D721Med (cell line): ENCODE measurements at regions not wholly inside any gene's neighbourhood (a gene's known extent, or its start where the extent isn't known, plus 50 kb on each side); places are given as distances from the start of the nearest gene placed in this dataset.

Experiments
- DNase-seq: peaks from one replicate; pipeline ENCODE4 v3.0.0; 2011; ENCODE audit warnings: low spot score; ENCODE audit not compliant: insufficient read length
- FAIRE-seq: peaks from 2 replicates; lab custom pipeline; 2011; peaks lifted over from hg19 to GRCh38; lab: Jason Lieb, UNC
- TF ChIP-seq, protein P1 (sequence below): IDR thresholded peaks from 2 replicates; pipeline ENCODE4 v1.5.1; 2012; ENCODE audit warnings: mild to moderate bottlenecking, control low read depth; ENCODE audit not compliant: insufficient read depth; ENCODE audit errors: missing control alignments

DNA sequence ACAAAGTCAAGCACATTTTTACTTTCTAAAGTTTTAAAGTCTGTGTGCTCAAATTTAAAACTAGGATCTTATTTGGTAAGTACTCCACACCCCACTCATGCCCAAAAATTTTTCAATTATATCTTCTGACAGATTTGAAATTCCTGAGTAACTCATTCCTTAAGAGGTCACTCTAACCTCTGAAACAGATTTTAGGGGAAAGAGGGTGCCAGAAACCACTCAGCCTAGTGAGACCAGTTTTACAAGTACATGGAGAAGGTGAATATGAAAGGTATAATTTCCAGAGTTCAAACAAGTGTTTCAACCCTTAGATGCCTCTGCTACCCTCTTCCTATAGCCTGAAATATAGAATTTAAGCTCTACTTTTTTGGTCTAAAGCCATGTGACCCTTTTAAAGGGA lies 79.2 kb downstream of the C7orf25 start:
- TF ChIP-seq, protein P1, sequence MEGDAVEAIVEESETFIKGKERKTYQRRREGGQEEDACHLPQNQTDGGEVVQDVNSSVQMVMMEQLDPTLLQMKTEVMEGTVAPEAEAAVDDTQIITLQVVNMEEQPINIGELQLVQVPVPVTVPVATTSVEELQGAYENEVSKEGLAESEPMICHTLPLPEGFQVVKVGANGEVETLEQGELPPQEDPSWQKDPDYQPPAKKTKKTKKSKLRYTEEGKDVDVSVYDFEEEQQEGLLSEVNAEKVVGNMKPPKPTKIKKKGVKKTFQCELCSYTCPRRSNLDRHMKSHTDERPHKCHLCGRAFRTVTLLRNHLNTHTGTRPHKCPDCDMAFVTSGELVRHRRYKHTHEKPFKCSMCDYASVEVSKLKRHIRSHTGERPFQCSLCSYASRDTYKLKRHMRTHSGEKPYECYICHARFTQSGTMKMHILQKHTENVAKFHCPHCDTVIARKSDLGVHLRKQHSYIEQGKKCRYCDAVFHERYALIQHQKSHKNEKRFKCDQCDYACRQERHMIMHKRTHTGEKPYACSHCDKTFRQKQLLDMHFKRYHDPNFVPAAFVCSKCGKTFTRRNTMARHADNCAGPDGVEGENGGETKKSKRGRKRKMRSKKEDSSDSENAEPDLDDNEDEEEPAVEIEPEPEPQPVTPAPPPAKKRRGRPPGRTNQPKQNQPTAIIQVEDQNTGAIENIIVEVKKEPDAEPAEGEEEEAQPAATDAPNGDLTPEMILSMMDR, result no peak
- DNase-seq, result no peak
- FAIRE-seq, result no peak

DNA sequence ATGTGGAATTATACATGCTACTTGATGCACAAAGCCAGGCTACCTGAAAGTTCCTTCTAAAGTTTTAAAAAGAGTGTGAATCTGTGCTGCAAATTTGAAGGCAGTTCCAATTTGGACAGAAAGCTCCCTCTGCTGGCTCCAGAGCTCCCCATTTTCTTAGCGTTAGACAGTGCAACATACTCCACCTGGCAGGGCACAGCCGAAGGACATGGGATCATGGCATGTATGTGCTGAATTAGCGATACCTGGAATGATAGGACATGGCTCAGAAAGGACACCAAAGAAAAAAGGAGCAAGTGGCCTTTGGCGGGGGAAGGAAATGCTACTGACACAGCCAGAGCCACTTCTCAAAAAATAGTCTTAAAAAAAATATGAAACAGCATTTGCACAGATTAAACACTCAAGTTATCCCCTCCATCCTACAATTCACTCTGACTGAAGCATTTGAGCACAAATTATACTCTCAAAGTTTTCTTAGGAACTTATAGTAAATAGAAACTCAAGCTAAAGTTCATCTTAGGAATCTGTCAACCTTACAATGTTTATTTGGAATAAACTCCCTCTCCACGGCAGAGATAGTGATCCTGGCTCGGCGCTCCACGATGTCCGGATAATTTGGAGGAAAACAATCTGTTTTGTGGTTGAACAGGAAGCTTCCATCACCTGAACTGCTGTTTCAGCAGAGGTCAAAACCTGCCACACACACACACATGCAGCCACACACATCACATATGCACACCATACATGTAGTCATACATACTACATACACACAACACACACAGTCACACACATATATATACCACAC lies 80.0 kb downstream of the C7orf25 start:
- FAIRE-seq (no peak), DNase-seq (no peak)
- TF ChIP-seq, protein P1, result peak; percentile 42

DNA sequence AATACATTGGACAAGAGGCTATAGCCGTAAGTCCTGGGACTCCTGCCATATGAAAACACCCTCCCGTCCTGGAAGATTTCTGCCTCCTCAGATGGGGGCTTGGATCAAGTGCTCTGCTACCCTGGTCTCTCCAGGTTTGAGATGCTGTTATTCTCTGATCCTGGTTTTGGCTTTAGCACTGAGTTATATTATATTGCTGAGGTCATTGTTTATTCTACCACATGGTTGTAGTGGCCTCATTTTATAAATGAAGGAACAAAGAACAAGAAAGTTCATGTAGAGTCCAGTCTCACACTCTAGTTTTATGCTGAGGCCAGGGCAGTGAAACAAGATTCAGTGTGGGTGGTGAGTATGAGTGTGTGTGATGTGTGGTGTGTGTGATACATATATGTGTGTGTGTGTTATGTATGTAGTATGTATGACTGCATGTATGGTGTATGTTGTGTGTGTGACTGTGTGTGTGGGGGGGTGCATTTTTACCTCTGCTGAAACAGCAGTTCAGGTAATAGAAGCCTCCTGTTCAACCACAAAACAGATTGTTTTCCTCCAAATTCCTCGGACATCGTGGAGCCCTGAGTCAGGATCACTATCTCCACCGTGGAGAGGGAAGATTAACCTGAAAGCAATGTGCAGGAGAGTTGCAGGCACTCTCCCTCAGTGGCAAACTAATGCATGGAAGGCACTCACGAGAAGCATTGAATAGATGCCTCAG lies 80.7 kb downstream of the C7orf25 start:
- TF ChIP-seq, protein P1, result no peak
- DNase-seq, result no peak
- FAIRE-seq, result no peak

DNA sequence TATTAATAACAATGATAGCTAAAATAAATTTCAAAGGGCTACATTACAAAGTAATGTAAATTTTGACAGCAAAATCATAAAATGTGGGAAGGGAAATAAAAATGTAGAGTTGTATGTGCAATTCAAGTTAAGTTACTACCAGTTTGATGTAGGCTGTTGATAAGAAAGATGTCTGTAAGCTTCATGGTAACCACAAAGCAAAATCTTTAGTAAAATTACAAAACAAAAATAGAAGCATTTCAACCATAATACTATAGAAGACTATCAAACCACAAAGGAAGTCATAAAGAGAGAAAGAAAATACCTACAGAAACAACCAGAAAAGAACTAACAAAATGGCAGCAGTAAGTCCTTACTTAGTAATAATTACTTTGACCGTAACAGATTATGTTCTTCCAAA lies 99.1 kb downstream of the C7orf25 start:
- TF ChIP-seq, protein P1, result no peak
- no peak for DNase-seq
- FAIRE-seq, result no peak

DNA sequence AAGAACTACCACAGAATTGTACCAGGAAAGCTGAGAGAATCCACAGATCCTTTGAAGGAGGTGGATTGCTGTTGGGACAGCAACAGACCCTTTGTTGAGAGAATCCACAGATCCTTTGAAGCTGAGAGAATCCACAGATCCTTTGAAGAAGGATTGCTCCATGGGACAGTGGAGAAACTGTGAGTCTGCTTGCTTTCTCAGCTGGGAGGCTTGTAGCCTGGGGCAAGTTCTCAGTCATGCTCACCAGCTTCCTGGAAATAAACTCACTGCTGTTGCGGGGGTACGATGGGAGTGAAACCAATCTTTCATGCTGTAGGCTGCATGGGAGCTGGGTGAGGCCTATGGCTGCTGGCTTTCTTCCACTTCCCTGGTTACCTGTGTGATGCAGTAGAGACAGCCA lies 106.3 kb downstream of the C7orf25 start:
- FAIRE-seq (no peak), DNase-seq (no peak)
- TF ChIP-seq, protein P1, result no peak

DNA sequence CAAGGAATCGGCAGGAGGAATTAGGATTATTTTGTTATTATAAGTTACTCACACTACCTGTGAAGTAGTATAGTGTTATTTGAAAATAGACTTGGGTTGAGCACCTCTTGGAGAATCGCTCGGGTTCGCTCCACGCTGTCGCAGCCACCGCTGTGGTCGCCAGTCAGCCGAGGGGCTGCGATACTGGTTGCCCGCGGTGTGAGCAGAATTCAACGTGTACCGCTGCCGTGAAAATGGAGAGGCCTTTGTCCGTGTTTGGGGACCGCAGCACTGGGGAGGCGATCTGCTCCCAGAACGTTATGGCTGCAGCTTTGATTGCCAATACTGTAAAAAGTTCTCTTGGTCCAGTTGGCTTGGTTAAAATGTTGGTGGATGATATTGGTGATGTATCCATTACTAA lies 117.2 kb downstream of the C7orf25 start:
- DNase-seq (no peak), FAIRE-seq (no peak)
- TF ChIP-seq, protein P1, result no peak

DNA sequence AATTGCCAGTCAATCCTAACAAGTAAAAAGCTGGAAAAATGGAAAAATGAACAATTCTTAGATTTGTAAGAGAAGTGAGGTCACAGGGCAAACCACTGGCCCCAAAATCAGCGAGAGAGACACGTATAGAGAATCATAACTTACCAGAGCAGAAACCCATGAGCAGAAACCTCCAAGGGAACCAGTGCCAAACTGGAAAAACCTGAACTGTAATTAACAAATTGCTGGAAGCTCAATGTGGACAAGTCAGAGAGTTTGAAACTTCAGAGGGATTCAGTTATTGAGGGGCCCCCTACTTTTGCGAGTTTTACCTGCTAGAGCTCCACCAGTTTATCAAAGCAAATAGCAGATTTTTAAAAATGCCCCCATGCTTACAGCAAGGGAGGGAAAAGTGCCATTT lies 119.0 kb downstream of the C7orf25 start:
- TF ChIP-seq, protein P1, result no peak
- DNase-seq (no peak), FAIRE-seq (no peak)
